Lower leg skin (tissue), 3 donors: ENCODE measurements at regions not wholly inside any gene's neighbourhood (a gene's known extent, or its start where the extent isn't known, plus 50 kb on each side); places are given as distances from the start of the nearest gene placed in this dataset.

Source experiments
- POLR2A ChIP-seq, 2 donors: fragments of 450-650 bp; IDR thresholded peaks; one replicate each; pipeline ENCODE4 v1.6.1; 2016 to 2017; ENCODE audit warnings: antibody characterized with exemption in 2 of 2, mild to moderate bottlenecking in 1 of 2, moderate library complexity in 1 of 2
- TF ChIP-seq, protein P1 (sequence below), 3 donors: fragments of 450-650 bp; IDR thresholded peaks; one replicate each; pipeline ENCODE4 v1.5.1; 2016; ENCODE audit warnings: antibody characterized with exemption in 3 of 3, mild to moderate bottlenecking in 3 of 3, moderate library complexity in 2 of 3

DNA sequence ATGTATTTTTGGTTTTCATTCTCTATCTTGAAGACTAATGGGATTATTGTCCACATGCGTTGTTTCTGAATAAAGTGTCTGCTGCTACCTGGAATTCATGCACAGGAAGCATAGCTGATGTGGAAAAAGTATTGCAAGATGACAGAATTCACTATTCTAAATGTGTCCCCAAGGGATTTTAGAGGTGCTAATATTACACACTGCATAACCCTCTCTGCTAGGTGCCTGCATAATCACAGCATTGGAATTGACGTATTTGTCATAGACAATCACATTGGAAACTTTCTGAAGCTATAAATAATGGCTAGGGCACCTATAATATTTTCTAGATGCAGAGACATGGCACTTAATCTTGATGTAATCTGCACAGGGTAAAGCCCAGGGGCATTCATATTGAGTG, 496.1 kb downstream of the JRKL start:
- TF ChIP-seq, protein P1, sequence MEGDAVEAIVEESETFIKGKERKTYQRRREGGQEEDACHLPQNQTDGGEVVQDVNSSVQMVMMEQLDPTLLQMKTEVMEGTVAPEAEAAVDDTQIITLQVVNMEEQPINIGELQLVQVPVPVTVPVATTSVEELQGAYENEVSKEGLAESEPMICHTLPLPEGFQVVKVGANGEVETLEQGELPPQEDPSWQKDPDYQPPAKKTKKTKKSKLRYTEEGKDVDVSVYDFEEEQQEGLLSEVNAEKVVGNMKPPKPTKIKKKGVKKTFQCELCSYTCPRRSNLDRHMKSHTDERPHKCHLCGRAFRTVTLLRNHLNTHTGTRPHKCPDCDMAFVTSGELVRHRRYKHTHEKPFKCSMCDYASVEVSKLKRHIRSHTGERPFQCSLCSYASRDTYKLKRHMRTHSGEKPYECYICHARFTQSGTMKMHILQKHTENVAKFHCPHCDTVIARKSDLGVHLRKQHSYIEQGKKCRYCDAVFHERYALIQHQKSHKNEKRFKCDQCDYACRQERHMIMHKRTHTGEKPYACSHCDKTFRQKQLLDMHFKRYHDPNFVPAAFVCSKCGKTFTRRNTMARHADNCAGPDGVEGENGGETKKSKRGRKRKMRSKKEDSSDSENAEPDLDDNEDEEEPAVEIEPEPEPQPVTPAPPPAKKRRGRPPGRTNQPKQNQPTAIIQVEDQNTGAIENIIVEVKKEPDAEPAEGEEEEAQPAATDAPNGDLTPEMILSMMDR (IDR thresholded peaks at IDR 0.05) = no peak
- no peak for TF ChIP-seq POLR2A (IDR thresholded peaks at IDR 0.05)
